ENCODE measurements at regions not wholly inside any gene's neighbourhood (a gene's known extent, or its start where the extent isn't known, plus 50 kb on each side); places are given as distances from the start of the nearest gene placed in this dataset.
"Not testable (repeated sequence)": the region's sequence is repeated elsewhere in the genome, so short reads cannot be mapped to it uniquely, and the experiment has no call there.

DNA sequence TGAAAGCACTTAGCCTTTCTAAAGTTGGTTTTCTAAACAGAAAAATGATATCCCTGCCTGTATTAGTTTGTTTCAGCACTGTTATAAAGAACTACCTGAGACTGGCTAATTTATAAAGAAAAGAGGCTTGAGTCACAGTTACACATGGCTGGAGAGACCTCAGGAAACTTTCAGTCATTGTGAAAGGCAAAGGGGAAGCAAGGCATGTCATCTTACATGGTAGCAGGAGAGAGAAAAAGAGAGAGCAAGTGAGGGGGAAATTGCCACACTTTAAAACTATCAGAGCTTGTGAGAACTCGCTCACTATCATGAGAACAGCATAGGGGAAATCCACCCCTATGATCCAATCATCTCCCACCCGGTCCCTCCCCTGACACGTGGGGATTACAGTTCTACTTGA, 64.9 kb downstream of the FAM170A start:
- no peak overlapping the region for H3K4me3 ChIP-seq (ENCODE audit: control insufficient read depth, low read depth, low read length)
- DNase-seq (ENCODE audit: low read depth) = no peak
- TF ChIP-seq, protein P1, sequence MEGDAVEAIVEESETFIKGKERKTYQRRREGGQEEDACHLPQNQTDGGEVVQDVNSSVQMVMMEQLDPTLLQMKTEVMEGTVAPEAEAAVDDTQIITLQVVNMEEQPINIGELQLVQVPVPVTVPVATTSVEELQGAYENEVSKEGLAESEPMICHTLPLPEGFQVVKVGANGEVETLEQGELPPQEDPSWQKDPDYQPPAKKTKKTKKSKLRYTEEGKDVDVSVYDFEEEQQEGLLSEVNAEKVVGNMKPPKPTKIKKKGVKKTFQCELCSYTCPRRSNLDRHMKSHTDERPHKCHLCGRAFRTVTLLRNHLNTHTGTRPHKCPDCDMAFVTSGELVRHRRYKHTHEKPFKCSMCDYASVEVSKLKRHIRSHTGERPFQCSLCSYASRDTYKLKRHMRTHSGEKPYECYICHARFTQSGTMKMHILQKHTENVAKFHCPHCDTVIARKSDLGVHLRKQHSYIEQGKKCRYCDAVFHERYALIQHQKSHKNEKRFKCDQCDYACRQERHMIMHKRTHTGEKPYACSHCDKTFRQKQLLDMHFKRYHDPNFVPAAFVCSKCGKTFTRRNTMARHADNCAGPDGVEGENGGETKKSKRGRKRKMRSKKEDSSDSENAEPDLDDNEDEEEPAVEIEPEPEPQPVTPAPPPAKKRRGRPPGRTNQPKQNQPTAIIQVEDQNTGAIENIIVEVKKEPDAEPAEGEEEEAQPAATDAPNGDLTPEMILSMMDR (IDR thresholded peaks at IDR 0.05; ENCODE audit: control insufficient read depth, insufficient read depth, low read depth, low read length, missing control alignments) = no peak

GRCh38 chr5:119706049-119706448, 76.7 kb downstream of the FAM170A start:
- TF ChIP-seq, protein P1 (IDR thresholded peaks at IDR 0.05; ENCODE audit: control insufficient read depth, insufficient read depth, low read depth, low read length, missing control alignments) = no peak
- H3K4me3 ChIP-seq (ENCODE audit: control insufficient read depth, low read depth, low read length) = no peak overlapping the region
- no peak for DNase-seq (ENCODE audit: low read depth)

DNA sequence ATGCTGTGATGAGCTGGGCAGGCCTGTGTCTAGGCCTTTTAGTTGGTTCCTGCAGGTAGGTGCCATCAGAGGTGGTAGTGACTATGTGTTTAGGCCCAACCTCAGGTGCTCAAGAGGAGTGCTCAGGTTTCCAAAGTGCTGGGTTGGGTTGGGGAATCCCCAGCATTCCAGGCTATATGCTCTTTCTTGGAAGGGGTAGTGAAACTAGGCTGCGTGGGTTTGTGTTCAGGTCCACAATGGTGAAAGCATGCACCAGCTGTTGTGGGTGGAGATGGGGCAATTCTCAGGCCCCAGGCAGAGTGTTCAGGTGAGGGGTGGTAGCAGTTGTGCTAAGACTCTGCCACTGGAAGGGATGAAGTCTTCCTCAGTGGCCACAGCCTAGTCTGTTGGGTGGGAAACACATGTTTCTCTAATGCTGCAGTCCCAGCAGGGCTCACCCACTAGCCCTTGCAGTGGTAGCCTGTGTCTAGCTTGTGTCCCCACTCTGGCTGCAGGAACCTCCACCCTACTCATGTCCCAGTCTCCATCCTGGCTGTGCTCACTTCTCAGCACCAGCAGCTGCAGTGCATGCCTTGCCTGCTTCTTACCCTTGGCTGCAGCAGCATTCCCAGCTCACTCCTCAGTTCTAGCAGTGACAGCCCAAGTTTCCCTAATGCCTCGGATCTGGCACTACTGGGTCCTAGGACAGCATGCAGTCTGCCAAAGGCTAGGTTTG, 78.9 kb downstream of the FAM170A start:
- DNase-seq (ENCODE audit: low read depth) = no peak
- H3K4me3 ChIP-seq (ENCODE audit: control insufficient read depth, low read depth, low read length) = no peak overlapping the region
- TF ChIP-seq, protein P1 (IDR thresholded peaks at IDR 0.05; ENCODE audit: control insufficient read depth, insufficient read depth, low read depth, low read length, missing control alignments) = no peak

GRCh38 chr5:119721775-119722174, 92.4 kb downstream of the FAM170A start:
- no peak for DNase-seq (ENCODE audit: low read depth)
- no peak overlapping the region for H3K4me3 ChIP-seq (ENCODE audit: control insufficient read depth, low read depth, low read length)
- TF ChIP-seq, protein P1 (IDR thresholded peaks at IDR 0.05; ENCODE audit: control insufficient read depth, insufficient read depth, low read depth, low read length, missing control alignments) = no peak

DNA sequence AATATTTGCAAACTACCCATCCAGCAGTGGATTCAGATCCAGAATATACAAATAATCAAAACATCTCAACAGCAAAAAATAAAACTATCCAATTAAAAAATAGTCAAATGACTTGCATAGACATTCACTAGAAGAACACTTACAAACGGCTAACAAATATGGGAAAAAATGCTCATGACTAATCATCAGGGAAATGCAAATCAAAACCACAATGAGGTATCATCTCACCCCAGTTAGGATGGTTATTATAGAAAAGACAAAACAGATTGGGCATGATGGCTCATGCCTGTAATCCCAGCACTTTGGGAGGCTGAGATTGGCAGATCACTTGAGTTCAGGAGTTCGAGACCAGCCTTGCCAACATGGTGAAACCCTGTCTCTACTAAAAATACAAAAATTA, 95.9 kb downstream of the FAM170A start:
- H3K4me3 ChIP-seq (ENCODE audit: control insufficient read depth, low read depth, low read length); DNase-seq (ENCODE audit: low read depth): not testable (repeated sequence)

- DNase-seq (ENCODE audit: low read depth) = no peak
- H3K4me3 ChIP-seq (ENCODE audit: control insufficient read depth, low read depth, low read length) = no peak overlapping the region
- TF ChIP-seq, protein P1 (IDR thresholded peaks at IDR 0.05; ENCODE audit: control insufficient read depth, insufficient read depth, low read depth, low read length, missing control alignments) = no peak
Observed at GRCh38 chr5:119726544-119726943, 97.2 kb downstream of the FAM170A start.

GRCh38 chr5:119740225-119740624, 110.9 kb downstream of the FAM170A start:
- no peak overlapping the region for H3K4me3 ChIP-seq (ENCODE audit: control insufficient read depth, low read depth, low read length)
- TF ChIP-seq, protein P1 (IDR thresholded peaks at IDR 0.05; ENCODE audit: control insufficient read depth, insufficient read depth, low read depth, low read length, missing control alignments) = no peak
- DNase-seq (ENCODE audit: low read depth) = no peak

Data from AG09309 (cell line).